ENCODE measurements at regions not wholly inside any gene's neighbourhood (a gene's known extent, or its start where the extent isn't known, plus 50 kb on each side); places are given as distances from the start of the nearest gene placed in this dataset.
"Not testable (repeated sequence)": the region's sequence is repeated elsewhere in the genome, so short reads cannot be mapped to it uniquely, and the experiment has no call there.

GRCh38 chr1:66464802-66465201, 69.2 kb upstream of the SGIP1 start:
- H3K4me1 ChIP-seq = no peaks in the 10 kb centered on the region
- H3K36me3 ChIP-seq = no peaks in the 10 kb centered on the region
- TF ChIP-seq POLR2A (IDR thresholded peaks at IDR 0.05) (no peak), POLR2AphosphoS5 (IDR thresholded peaks at IDR 0.05) (no peak), EP300 (IDR thresholded peaks at IDR 0.05) (no peak)
- TF ChIP-seq, protein P1, sequence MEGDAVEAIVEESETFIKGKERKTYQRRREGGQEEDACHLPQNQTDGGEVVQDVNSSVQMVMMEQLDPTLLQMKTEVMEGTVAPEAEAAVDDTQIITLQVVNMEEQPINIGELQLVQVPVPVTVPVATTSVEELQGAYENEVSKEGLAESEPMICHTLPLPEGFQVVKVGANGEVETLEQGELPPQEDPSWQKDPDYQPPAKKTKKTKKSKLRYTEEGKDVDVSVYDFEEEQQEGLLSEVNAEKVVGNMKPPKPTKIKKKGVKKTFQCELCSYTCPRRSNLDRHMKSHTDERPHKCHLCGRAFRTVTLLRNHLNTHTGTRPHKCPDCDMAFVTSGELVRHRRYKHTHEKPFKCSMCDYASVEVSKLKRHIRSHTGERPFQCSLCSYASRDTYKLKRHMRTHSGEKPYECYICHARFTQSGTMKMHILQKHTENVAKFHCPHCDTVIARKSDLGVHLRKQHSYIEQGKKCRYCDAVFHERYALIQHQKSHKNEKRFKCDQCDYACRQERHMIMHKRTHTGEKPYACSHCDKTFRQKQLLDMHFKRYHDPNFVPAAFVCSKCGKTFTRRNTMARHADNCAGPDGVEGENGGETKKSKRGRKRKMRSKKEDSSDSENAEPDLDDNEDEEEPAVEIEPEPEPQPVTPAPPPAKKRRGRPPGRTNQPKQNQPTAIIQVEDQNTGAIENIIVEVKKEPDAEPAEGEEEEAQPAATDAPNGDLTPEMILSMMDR (IDR thresholded peaks at IDR 0.05) = no peak
- H3K9me3 ChIP-seq = no peaks in the 10 kb centered on the region
- DNase-seq = no peak
- H3K27ac ChIP-seq = no peak overlapping the region
- H3K4me3 ChIP-seq = no peak overlapping the region
- 70 to 96% methylated on average over 2 of the region's 2 CpGs for WGBS, 2 donors
- H3K27me3 ChIP-seq = no peaks in the 10 kb centered on the region
- intact Hi-C loops (cut with DNase I) = no loop called here

DNA sequence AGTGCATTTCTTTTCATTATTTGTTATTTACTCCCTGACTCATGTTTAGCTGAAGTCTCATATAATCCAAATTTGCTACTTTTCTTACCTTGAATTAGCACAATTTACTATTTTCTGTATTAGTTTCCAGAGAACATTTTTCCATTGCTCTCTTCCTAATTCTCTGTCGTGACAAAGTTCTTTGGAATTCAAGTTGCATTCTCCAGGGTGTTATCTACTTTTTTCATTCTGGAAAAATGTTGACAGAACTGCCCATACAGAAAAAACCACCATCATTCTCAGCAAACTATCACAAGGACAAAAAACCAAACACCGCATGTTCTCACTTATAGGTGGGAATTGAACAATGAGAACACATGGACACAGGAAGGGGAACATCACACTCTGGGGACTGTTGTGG, 67.3 kb upstream of the SGIP1 start:
- intact Hi-C loops (cut with DNase I); H3K27me3 ChIP-seq; H3K4me3 ChIP-seq; H3K36me3 ChIP-seq; DNase-seq; H3K27ac ChIP-seq; H3K9me3 ChIP-seq; H3K4me1 ChIP-seq: not testable (repeated sequence)
- WGBS, 2 donors = 79 to 85% methylated on average over 2 of the region's 2 CpGs

GRCh38 chr1:66468722-66469121, 65.2 kb upstream of the SGIP1 start:
- Histone ChIP-seq H3K4me1 (no peaks in the 10 kb centered on the region), H3K27ac (no peak overlapping the region), H3K27me3 (no peaks in the 10 kb centered on the region), H3K36me3 (no peaks in the 10 kb centered on the region), H3K9me3 (no peaks in the 10 kb centered on the region), H3K4me3 (no peak overlapping the region)
- intact Hi-C loops (cut with DNase I) = no loop called here
- TF ChIP-seq POLR2A (IDR thresholded peaks at IDR 0.05) = no peak
- TF ChIP-seq, protein P1 (IDR thresholded peaks at IDR 0.05) = no peak
- TF ChIP-seq EP300 (IDR thresholded peaks at IDR 0.05) = no peak
- no peak for TF ChIP-seq POLR2AphosphoS5 (IDR thresholded peaks at IDR 0.05)
- 83 to 84% methylated on average over 2 of the region's 2 CpGs for WGBS, 2 donors
- no peak for DNase-seq

- Histone ChIP-seq H3K9me3 (no peaks in the 10 kb centered on the region), H3K4me1 (no peaks in the 10 kb centered on the region), H3K4me3 (no peak overlapping the region), H3K36me3 (no peaks in the 10 kb centered on the region), H3K27ac (no peak overlapping the region), H3K27me3 (no peaks in the 10 kb centered on the region)
- 78 to 87% methylated on average over 2 of the region's 2 CpGs for WGBS, 2 donors
- DNase-seq = no peak
- intact Hi-C loops (cut with DNase I) = no loop called here
- TF ChIP-seq EP300 (IDR thresholded peaks at IDR 0.05) (no peak), POLR2A (IDR thresholded peaks at IDR 0.05) (no peak), POLR2AphosphoS5 (IDR thresholded peaks at IDR 0.05) (no peak)
- TF ChIP-seq, protein P1 (IDR thresholded peaks at IDR 0.05) = no peak
Measured at GRCh38 chr1:66475940-66476339, 58.0 kb upstream of the SGIP1 start.

DNA sequence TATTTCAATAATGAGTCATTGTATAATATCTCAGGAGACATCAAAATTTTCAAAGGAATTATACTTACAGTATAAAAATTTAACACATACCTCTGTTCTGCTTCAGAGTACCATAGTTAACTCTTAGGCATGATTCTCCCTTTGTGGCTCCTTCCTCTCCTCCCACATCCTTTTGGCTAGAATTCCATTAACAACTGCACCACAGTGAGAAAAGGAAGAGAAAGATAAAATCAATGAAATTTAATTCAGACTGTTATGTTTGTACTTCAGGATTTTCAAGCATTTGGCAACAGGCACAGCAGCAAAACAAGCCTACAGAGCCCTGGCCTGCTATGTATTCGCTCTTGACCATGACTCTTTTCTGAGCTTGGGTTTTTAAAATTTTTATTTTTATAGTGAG, 57.2 kb upstream of the SGIP1 start:
- Histone ChIP-seq H3K4me3 (no peak overlapping the region), H3K36me3 (no peaks in the 10 kb centered on the region), H3K9me3 (no peaks in the 10 kb centered on the region), H3K27ac (no peak overlapping the region), H3K27me3 (no peaks in the 10 kb centered on the region), H3K4me1 (no peaks in the 10 kb centered on the region)
- intact Hi-C loops (cut with DNase I) = no loop called here
- TF ChIP-seq EP300 (IDR thresholded peaks at IDR 0.05) = no peak
- TF ChIP-seq POLR2AphosphoS5 (IDR thresholded peaks at IDR 0.05) = no peak
- TF ChIP-seq, protein P1 (IDR thresholded peaks at IDR 0.05) = no peak
- TF ChIP-seq POLR2A (IDR thresholded peaks at IDR 0.05) = no peak
- no peak for DNase-seq
- WGBS, 2 donors = 95% methylated on average over 1 of the region's 1 CpG

Measured in sigmoid colon (tissue), 6 donors.